H9 (cell line): ENCODE measurements at regions not wholly inside any gene's neighbourhood (a gene's known extent, or its start where the extent isn't known, plus 50 kb on each side); places are given as distances from the start of the nearest gene placed in this dataset.

Experiments used
- DNase-seq: peaks from one replicate; pipeline ENCODE4 v3.0.0-alpha.2; 2017
- H2AFZ ChIP-seq: one replicate; pipeline ENCODE4 v1.6.1; 2013; ENCODE audit warnings: mild to moderate bottlenecking, low read length, control low read depth, moderate library complexity
- H2AK5ac ChIP-seq: 2 replicates; pipeline ENCODE4 v1.6.1; 2013; ENCODE audit warnings: low read length, control low read depth, mixed read lengths; ENCODE audit not compliant: insufficient read length
- H2BK120ac ChIP-seq: one replicate; pipeline ENCODE4 v1.6.1; 2013; ENCODE audit warnings: low read depth, mild to moderate bottlenecking, low read length, control low read depth, inconsistent platforms; ENCODE audit not compliant: poor library complexity, severe bottlenecking
- H2BK12ac ChIP-seq: 2 replicates; pipeline ENCODE4 v1.6.1; 2013; ENCODE audit warnings: low read length, control low read depth, mixed read lengths, low read depth; ENCODE audit not compliant: insufficient read length
- H2BK15ac ChIP-seq: 2 replicates; pipeline ENCODE4 v1.6.1; 2013; ENCODE audit warnings: low read depth, low read length, control low read depth
- H2BK20ac ChIP-seq: one replicate; pipeline ENCODE4 v1.6.1; 2013; ENCODE audit warnings: low read depth, mild to moderate bottlenecking, low read length, control low read depth, inconsistent platforms; ENCODE audit not compliant: poor library complexity, severe bottlenecking
- H2BK5ac ChIP-seq: 2 replicates; pipeline ENCODE4 v1.6.1; 2013; ENCODE audit warnings: low read length, control low read depth, mixed read lengths; ENCODE audit not compliant: insufficient read length
- H3K14ac ChIP-seq: 2 replicates; pipeline ENCODE4 v1.6.1; 2013; ENCODE audit warnings: low read length, control low read depth; ENCODE audit not compliant: insufficient read depth
- H3K18ac ChIP-seq: 2 replicates; pipeline ENCODE4 v1.6.1; 2013; ENCODE audit warnings: low read depth, mild to moderate bottlenecking, mixed read lengths, low read length, control low read depth; ENCODE audit not compliant: insufficient read length
- H3K23ac ChIP-seq: 2 replicates; pipeline ENCODE4 v1.6.1; 2013; ENCODE audit warnings: low read length, control low read depth, mixed read lengths, low read depth; ENCODE audit not compliant: insufficient read length
- H3K23me2 ChIP-seq: 2 replicates; pipeline ENCODE4 v1.6.1; 2013; ENCODE audit warnings: low read depth, mild to moderate bottlenecking, mixed read lengths, low read length, control low read depth; ENCODE audit not compliant: insufficient read length, poor library complexity, severe bottlenecking
- H3K27ac ChIP-seq: 2 replicates; pipeline ENCODE4 v1.5.1; 2013; ENCODE audit warnings: low read length, control low read depth, mixed read lengths, low read depth; ENCODE audit not compliant: insufficient read length
- H3K27me3 ChIP-seq: 2 replicates; pipeline ENCODE4 v1.6.1; 2013; ENCODE audit warnings: low read length, control low read depth, inconsistent platforms; ENCODE audit not compliant: insufficient read depth
- H3K4ac ChIP-seq: 2 replicates; pipeline ENCODE4 v1.6.1; 2013; ENCODE audit warnings: low read depth, mild to moderate bottlenecking, control low read depth, inconsistent platforms, low read length, moderate library complexity
- H3K4me1 ChIP-seq: 2 replicates; pipeline ENCODE4 v1.6.1; 2013; ENCODE audit warnings: low read length, control low read depth, inconsistent platforms; ENCODE audit not compliant: insufficient read depth
- H3K4me2 ChIP-seq: 2 replicates; pipeline ENCODE4 v1.6.1; 2013; ENCODE audit warnings: low read length, control low read depth, mixed read lengths; ENCODE audit not compliant: insufficient read length, insufficient read depth
- H3K56ac ChIP-seq: 2 replicates; pipeline ENCODE4 v1.6.1; 2013; ENCODE audit warnings: low read depth, mild to moderate bottlenecking, mixed read lengths, low read length, control low read depth; ENCODE audit not compliant: insufficient read length
- H3K79me1 ChIP-seq: 2 replicates; pipeline ENCODE4 v1.6.1; 2013; ENCODE audit warnings: low read depth, mild to moderate bottlenecking, moderate library complexity, low read length, control low read depth, inconsistent platforms; ENCODE audit not compliant: insufficient read depth, poor library complexity, severe bottlenecking
- H3K79me2 ChIP-seq: 2 replicates; pipeline ENCODE4 v1.6.1; 2013; ENCODE audit warnings: low read length, control low read depth, inconsistent platforms; ENCODE audit not compliant: insufficient read depth
- H3K9ac ChIP-seq: 2 replicates; pipeline ENCODE4 v1.6.1; 2013; ENCODE audit warnings: low read length, control low read depth, mixed read lengths; ENCODE audit not compliant: insufficient read length; ENCODE audit errors: extremely low read depth
- H3K9me3 ChIP-seq: one replicate; pipeline ENCODE4 v1.6.1; 2013; ENCODE audit warnings: low read depth, low read length, inconsistent platforms; ENCODE audit not compliant: control insufficient read depth
- H3T11ph ChIP-seq: one replicate; pipeline ENCODE4 v1.6.1; 2013; ENCODE audit warnings: mild to moderate bottlenecking, low read length, control low read depth, inconsistent platforms
- H4K20me1 ChIP-seq: one replicate; pipeline ENCODE4 v1.6.1; 2013; ENCODE audit not compliant: control insufficient read depth, insufficient read length, insufficient read depth
- H4K5ac ChIP-seq: 2 replicates; pipeline ENCODE4 v1.6.1; 2013; ENCODE audit warnings: low read depth, mild to moderate bottlenecking, mixed read lengths, low read length, control low read depth; ENCODE audit not compliant: insufficient read length
- H4K8ac ChIP-seq: replicated peaks from 2 replicates; pipeline ENCODE4 v1.6.1; 2013; ENCODE audit warnings: low read length, control low read depth, mixed read lengths, low read depth; ENCODE audit not compliant: insufficient read length
- H4K91ac ChIP-seq: 2 replicates; pipeline ENCODE4 v1.6.1; 2013; ENCODE audit warnings: low read depth, mild to moderate bottlenecking, moderate library complexity, mixed read lengths, low read length, control low read depth; ENCODE audit not compliant: insufficient read length
- H3K27ac Mint-ChIP-seq, 3 experiments: 2 replicates in 2 of 3; 3 replicates in 1 of 3; pipeline ENCODE4 v1.8.0; 2020 to 2021; ENCODE audit warnings: mixed read lengths in 3 of 3, mild to moderate bottlenecking in 1 of 3, moderate library complexity in 1 of 3
- H3K27me3 Mint-ChIP-seq: 2 replicates; pipeline ENCODE4 v1.8.0; 2021; ENCODE audit warnings: low read depth, mild to moderate bottlenecking, moderate library complexity, mixed read lengths
- H3K36me3 Mint-ChIP-seq, 3 experiments: 2 replicates in 2 of 3; 3 replicates in 1 of 3; pipeline ENCODE4 v1.8.0; 2020 to 2021; ENCODE audit warnings: low read depth in 3 of 3, mixed read lengths in 3 of 3; ENCODE audit not compliant: insufficient read depth in 1 of 3
- H3K4me1 Mint-ChIP-seq, 2 experiments: 2 replicates each; pipeline ENCODE4 v1.8.0; 2020; ENCODE audit warnings: mixed read lengths in 2 of 2
- H3K4me3 Mint-ChIP-seq, 2 experiments: 2 replicates in 1 of 2; 3 replicates in 1 of 2; pipeline ENCODE4 v1.8.0; 2020 to 2021; ENCODE audit warnings: mild to moderate bottlenecking in 2 of 2, mixed read lengths in 2 of 2, moderate library complexity in 1 of 2
- H3K9me3 Mint-ChIP-seq, 2 experiments: 2 replicates in 1 of 2; 3 replicates in 1 of 2; pipeline ENCODE4 v1.8.0; 2020; ENCODE audit warnings: mild to moderate bottlenecking in 2 of 2, mixed read lengths in 2 of 2, moderate library complexity in 1 of 2
- WGBS: extraction: QIAGEN DNeasy Blood & Tissue Kit; methylation state at CpG from one replicate; pipeline ENCODE4 v1.1.7; 2013; ENCODE audit warnings: missing lambda C conversion rate, low lambda C conversion rate, mixed read lengths; ENCODE audit not compliant: insufficient read length; ENCODE audit errors: extremely low coverage; 5-methylcytosine and 5-hydroxymethylcytosine counted together
- TF ChIP-seq, protein P1 (sequence below): fragments of 200-600 bp; sonication (generic); conservative IDR thresholded peaks from 3 replicates; pipeline ENCODE4 v1.8.0; 2021; ENCODE audit warnings: antibody characterized with exemption, mild to moderate bottlenecking

GRCh38 chr14:88064841-88065240, 59.9 kb downstream of the GPR65 start:
- Mint-ChIP-seq H3K27me3 (no peaks in the 10 kb centered on the region; the same call in 1 of the 2 replicates), H3K4me1 (no peaks in the 10 kb centered on the region), H3K36me3 (peaks cover 0 to 4% (median 0%) of the 10 kb centered on the region in 3 experiments; a peak in 2 of 7 replicates), H3K27ac (0 out of 7 replicates have a peak overlapping the region, but pooled peaks of 1 of the 3 experiments have one; percentile 15), H3K4me3 (no peak overlapping the region), H3K9me3 (peaks cover 0 to 5% of the 10 kb centered on the region in 2 experiments; a peak in 3 of 5 replicates)
- no peak overlapping the region for H2BK15ac ChIP-seq
- no peak overlapping the region for H4K8ac ChIP-seq
- no peaks in the 10 kb centered on the region for H3K9me3 ChIP-seq
- no peak overlapping the region for H4K5ac ChIP-seq
- no peak overlapping the region for H2BK5ac ChIP-seq
- no peak overlapping the region for H3K4ac ChIP-seq
- no peak overlapping the region for H3K14ac ChIP-seq
- H3K18ac ChIP-seq, result no peak overlapping the region
- WGBS, result no CpG with 5 or more reads among the region's 4 CpGs
- H3K27ac ChIP-seq, result no peak overlapping the region
- no peak for DNase-seq
- H3K79me1 ChIP-seq, result no peaks in the 10 kb centered on the region
- H3K4me2 ChIP-seq, result no peak overlapping the region
- H3K27me3 ChIP-seq, result no peaks in the 10 kb centered on the region
- no peak overlapping the region for H2BK120ac ChIP-seq
- no peak overlapping the region for H3T11ph ChIP-seq
- no peaks in the 10 kb centered on the region for H3K79me2 ChIP-seq
- no peak overlapping the region for H2BK20ac ChIP-seq
- H3K56ac ChIP-seq, result no peak overlapping the region
- H3K4me1 ChIP-seq, result no peaks in the 10 kb centered on the region
- no peak overlapping the region for H2AFZ ChIP-seq
- H3K9ac ChIP-seq, result no peak overlapping the region
- H4K20me1 ChIP-seq, result no peaks in the 10 kb centered on the region
- H3K23me2 ChIP-seq, result no peaks in the 10 kb centered on the region
- H4K91ac ChIP-seq, result no peak overlapping the region
- TF ChIP-seq, protein P1, sequence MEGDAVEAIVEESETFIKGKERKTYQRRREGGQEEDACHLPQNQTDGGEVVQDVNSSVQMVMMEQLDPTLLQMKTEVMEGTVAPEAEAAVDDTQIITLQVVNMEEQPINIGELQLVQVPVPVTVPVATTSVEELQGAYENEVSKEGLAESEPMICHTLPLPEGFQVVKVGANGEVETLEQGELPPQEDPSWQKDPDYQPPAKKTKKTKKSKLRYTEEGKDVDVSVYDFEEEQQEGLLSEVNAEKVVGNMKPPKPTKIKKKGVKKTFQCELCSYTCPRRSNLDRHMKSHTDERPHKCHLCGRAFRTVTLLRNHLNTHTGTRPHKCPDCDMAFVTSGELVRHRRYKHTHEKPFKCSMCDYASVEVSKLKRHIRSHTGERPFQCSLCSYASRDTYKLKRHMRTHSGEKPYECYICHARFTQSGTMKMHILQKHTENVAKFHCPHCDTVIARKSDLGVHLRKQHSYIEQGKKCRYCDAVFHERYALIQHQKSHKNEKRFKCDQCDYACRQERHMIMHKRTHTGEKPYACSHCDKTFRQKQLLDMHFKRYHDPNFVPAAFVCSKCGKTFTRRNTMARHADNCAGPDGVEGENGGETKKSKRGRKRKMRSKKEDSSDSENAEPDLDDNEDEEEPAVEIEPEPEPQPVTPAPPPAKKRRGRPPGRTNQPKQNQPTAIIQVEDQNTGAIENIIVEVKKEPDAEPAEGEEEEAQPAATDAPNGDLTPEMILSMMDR, result no peak
- H3K23ac ChIP-seq, result no peak overlapping the region
- H2AK5ac ChIP-seq, result no peak overlapping the region
- no peak overlapping the region for H2BK12ac ChIP-seq
